ENCODE measurements at regions not wholly inside any gene's neighbourhood (a gene's known extent, or its start where the extent isn't known, plus 50 kb on each side); places are given as distances from the start of the nearest gene placed in this dataset.

DNA sequence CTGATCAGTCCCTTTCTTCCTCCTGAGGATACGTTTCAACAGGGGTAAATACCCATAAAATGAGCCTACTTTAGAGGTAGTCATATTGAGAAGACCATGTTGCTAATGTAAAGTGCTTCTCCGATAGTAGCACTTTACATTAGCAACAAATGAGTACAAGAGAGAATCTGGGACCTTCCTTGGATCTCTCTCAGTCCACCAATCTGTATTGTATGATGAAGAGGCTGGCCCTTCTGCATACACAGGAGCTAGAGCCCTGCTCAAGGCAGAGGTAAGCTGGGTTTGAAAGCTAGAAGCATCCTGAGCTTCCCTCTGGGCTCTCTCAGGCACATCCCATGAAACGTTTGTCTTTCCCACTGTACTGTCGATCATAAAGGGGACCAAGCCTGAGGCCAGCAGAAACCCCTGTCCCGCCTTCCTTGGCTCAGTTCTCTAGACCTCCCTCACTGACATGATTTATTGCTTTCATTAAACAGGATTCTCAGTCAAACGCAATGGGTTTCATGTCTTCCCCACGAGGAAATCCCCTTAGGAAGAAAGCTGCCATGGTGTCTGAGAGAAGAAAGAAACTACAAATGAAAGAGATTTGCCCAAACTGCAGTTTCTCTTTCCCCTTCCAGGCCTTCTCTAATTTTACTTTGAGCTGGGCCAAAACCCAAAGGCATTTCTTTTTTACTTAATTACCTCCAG lies 62.8 kb upstream of the BCAR3 start:
- DNase-seq: no peak

DNA sequence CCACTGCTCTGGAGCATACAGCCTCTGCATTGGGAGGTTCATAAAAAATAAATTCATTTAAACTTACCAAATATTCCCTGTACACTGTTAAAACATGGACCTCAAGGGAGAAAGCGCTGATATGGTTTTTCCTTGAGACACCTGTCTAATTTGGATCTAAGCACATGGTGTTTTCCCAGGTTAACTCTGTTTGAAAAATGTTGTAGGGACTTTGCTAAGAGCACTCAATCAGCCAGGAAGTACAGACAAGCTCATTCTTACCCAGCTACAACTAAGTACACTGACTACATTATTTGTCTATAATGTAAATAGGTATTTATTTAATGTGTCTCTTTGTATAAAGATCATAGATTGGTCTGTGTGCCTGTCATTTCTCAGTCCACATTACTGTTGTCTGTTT lies 61.8 kb upstream of the BCAR3 start:
- DNase-seq: no peak

DNA sequence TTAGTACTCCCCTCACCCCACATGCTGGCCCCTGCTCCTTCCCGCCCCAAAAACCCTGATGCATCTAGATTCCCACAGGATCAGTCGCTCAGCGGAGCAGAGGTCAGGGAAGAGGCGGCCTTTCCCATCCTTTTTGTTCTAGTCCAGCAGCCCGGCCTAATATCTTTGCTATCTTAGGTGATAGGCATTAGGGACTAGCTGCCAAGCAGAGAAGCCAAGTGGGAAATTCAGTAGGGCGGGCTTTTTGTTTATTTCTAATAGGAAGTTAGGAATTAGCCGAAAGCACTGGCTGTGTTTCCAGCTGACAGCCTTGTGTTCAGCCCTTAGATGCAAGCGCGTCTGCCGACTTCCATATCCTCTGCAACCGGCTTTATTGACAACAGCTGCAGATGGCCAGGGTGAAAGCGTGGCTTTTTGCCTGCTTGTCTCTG lies 59.0 kb upstream of the BCAR3 start:
- DNase-seq: no peak

DNA sequence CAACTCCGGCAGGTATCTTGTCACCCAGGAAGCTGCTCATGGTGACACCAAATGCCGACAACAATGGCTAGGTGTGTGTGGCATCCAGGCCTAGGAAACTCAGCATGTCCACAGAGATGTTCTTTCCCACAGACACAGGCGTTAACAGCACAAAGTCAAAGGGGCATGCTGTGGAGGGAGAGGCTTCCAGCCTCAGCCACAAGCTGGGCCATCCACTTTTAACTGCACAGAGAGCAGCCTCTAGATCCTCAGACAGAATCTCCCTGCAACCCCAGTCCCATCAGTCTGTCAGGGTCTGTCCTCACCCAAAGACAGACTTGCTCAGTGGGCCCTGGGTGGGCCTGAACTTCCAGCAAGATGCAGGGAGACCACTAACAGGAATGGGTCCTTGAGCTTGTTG lies 58.5 kb upstream of the BCAR3 start:
- DNase-seq: no peak

DNA sequence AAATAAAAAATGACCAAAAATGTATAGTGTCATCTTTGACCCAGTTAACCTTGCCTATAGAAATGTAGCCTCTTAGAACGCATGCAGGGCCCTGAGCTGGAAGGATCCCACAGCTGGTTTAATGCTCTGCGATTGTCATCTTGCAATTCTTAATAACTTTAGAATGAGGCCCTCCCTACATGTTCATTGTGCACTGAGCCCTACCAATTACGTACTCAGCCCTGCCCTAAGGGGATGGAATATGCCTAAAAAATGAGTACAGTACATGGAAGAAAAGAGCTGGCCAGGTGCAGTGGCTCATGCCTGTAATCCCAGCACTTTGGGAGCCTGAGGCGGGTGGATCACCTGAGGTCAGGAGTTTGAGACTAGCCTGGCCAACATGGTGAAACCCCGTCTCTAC lies 57.8 kb upstream of the BCAR3 start:
- DNase-seq: no peak

DNA sequence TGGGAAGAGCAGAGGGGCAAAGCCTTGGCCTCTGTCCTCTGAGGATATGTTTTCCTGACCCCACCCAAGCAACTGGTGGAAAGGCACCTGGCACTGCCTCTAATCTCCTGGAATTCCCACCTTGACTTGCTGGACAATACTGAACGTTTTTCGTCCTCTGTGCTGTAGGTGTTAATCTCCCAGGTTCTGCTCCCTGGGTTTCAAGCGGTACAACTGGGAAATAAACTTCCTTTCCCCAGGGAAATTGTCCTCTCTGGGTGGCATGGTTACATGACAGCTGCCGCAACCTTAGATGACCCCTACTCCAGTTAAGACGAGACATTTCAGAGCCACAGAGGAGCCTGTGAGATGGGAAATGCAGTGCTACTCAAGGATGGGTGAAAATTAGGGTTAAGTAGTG lies 57.3 kb upstream of the BCAR3 start:
- DNase-seq: no peak

DNA sequence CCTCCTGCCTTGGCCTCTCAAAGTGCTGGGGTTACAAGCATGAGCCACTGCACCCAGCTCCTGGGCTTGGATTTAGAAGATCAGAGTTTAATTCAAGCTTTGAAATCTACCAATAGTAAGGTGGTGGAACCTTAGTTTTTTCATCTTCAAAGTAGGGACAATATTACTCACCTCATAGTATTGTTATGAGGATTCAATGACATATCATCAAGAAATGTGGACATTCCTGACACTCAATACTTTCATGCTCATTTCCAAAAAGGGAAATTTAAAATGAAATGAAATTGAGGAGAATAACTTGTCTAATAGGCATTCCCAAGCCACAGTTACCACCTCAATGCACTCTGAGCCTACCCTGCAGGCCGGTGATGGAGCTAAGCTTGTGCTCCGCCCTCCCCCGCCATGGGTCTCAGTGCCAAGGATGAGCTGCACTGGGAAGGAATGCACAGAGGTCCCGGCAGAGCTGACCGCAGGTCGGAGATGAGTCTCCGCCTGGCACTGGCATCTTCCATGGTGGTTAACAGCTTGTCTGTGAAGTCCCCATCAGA lies 56.5 kb upstream of the BCAR3 start:
- DNase-seq: no peak

DNA sequence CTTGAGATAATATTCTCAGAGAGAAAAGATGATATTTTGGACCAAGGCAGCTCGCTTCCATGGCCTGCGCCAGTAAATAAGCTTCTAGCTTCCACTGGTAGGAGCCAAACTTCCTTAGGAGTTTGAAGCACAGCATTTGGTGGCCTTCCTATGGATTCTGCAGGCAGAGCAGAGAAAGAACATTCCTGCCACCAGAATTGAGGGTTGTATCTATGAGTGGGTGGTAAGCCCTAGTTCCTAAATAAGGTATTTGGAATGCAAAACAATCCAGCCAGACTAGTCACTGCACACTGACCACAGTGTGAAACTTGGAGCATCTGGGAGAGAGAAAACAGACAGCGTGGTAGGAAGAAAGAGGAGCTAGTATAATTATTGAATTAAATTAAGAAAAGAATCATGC lies 54.1 kb upstream of the BCAR3 start:
- DNase-seq: no peak

DNA sequence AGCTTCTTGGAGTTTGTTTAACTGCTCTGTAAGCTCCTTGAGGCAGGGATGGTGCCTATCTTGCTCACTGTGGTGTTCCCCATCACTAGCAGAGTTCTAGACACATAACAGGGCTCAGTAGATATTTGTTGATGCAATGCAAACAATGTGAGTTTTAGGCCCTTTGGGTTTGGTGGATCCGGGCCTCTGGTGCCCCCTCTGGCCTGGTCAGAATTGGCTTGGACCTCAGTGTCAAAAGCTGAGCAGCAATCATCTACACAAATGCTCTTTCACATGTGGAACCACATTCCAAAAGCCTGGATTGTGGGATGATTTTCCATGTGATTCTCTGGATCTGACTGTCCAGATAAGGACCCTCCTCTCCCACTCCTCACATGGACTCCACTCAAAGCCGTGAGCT lies 53.4 kb upstream of the BCAR3 start:
- DNase-seq: no peak

DNA sequence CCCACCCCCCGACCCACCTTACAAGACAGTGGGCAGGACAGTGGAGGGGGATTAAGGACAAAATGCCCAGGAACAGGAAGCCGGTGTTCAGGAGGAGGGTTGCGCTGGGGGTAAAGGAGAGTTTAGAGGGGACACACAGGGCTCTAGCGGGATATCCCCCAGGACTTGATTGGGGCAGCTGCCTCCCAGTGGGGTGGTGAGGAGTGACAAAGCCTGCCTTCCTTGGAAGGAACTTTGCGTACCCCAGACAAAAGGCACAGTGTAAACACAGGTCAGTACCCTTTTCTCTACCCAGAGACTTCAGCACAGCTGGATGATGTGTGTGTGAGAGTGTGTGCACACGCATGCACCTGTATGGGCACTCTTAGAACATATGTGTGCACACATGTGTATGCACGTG lies 51.7 kb upstream of the BCAR3 start:
- DNase-seq: no peak

DNA sequence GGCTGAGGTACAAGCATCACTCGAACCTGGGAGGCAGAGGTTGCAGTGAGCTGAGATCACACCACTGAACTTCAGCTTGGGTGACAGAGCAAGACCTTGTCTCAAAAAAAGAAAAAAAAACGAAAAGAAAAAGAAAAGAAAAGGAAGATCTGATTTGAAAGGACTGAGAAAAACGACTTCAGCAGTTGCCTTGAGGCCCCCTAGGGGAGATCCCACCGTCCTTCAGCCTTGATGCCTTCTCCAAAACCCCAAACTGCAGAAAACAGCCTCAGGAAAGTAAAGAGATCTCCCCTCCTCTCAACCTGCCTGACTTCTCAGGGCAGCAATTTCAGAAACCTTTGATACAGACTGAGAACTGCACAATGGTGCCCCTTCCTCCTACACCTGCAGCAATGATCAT lies 50.9 kb upstream of the BCAR3 start:
- no peak for DNase-seq
